HCT116 (cell line): ENCODE measurements at regions not wholly inside any gene's neighbourhood (a gene's known extent, or its start where the extent isn't known, plus 50 kb on each side); places are given as distances from the start of the nearest gene placed in this dataset.

Experiments used
- ATAC-seq: fragments of 200-7000 bp; cut with Tn5 transposase; 2 replicates; pipeline ENCODE4 v1.9.1; 2020; ENCODE audit warnings: mild to moderate bottlenecking, moderate library complexity
- BruUV-seq: library from RNA; stranded (reverse); fragments of 400-500 nt; replicated peaks from 2 replicates; lab custom pipeline; 2021; lab: Mats Ljungman, UMichigan
- CTCF ChIA-PET: fragments of 300-600 bp; sonication (Branson Sonifier 250); formaldehyde crosslinking; loops from one replicate; lab custom pipeline; 2021; ENCODE audit warnings: antibody characterized with exemption; lab: Charles Lee
- POLR2A ChIA-PET: fragments of 300-600, 350-600 bp; sonication (Branson Sonifier 250); formaldehyde crosslinking; loops from one replicate; lab custom pipeline; 2021; ENCODE audit warnings: antibody characterized with exemption; lab: Charles Lee
- RAD21 ChIA-PET, 2 experiments: fragments of 300-600 bp; sonication (Branson Sonifier 250); formaldehyde crosslinking; loops; one replicate each; lab custom pipeline; 2023; ENCODE audit warnings: low total read pairs in 2 of 2; ENCODE audit not compliant: uncharacterized antibody in 2 of 2, unreplicated experiment in 2 of 2, low non-redundant PET in 1 of 2; lab: Charles Lee
- DNase-seq: peaks from one replicate; pipeline ENCODE4 v3.0.0-alpha.2; 2010; ENCODE audit warnings: low read depth, low spot score
- H2AFZ ChIP-seq: fragments of 200-600 bp; shearing (Covaris generic), sonication (generic); 2 replicates; pipeline ENCODE4 v1.6.1; 2017; ENCODE audit warnings: low read depth, mixed run types, mixed read lengths, antibody characterized with exemption, low read length; ENCODE audit not compliant: poor library complexity, severe bottlenecking
- H3K27ac ChIP-seq: 2 replicates; pipeline ENCODE4 v1.5.1; 2012; ENCODE audit warnings: low read depth, low read length
- H3K27me3 ChIP-seq: fragments of 200-600 bp; sonication (generic); 2 replicates; pipeline ENCODE4 v1.6.1; 2016; ENCODE audit warnings: mixed run types, low read length, mixed read lengths; ENCODE audit not compliant: insufficient read depth
- H3K36me3 ChIP-seq, 2 experiments: fragments of 200-500 bp in 1 of 2; fragments of 200-600 bp in 1 of 2; sonication (Bioruptor generic) in 1 of 2; sonication (generic) in 1 of 2; 2 replicates each; pipeline versions ENCODE4 v1.5.1 to v1.6.1; 2014 to 2016; ENCODE audit warnings: low read length in 2 of 2, inconsistent platforms in 1 of 2, mixed read lengths in 1 of 2, mixed run types in 1 of 2; ENCODE audit not compliant: insufficient read depth in 2 of 2, control insufficient read depth in 1 of 2
- H3K4me1 ChIP-seq, 2 experiments: fragments of 200-600 bp in 1 of 2; sonication (generic) in 1 of 2; 2 replicates each; pipeline versions ENCODE4 v1.5.1 to v1.6.1; 2012 to 2017; ENCODE audit warnings: low read length in 2 of 2, inconsistent platforms in 1 of 2, mild to moderate bottlenecking in 1 of 2, mixed read lengths in 1 of 2, mixed run types in 1 of 2, moderate library complexity in 1 of 2; ENCODE audit not compliant: insufficient read depth in 2 of 2, control insufficient read depth in 1 of 2
- H3K4me2 ChIP-seq: fragments of 200-600 bp; sonication (generic); 2 replicates; pipeline ENCODE4 v1.6.1; 2017; ENCODE audit warnings: mixed run types, low read length, mixed read lengths
- H3K4me3 ChIP-seq, 2 experiments: fragments of 200-600 bp in 1 of 2; sonication (generic) in 1 of 2; replicated peaks in 1 of 2; 2 replicates each; pipeline ENCODE4 v1.5.1; 2011 to 2016; ENCODE audit warnings: low read length in 2 of 2, control low read depth in 1 of 2, low read depth in 1 of 2, mild to moderate bottlenecking in 1 of 2, mixed read lengths in 1 of 2, mixed run types in 1 of 2
- H3K79me2 ChIP-seq: fragments of 200-600 bp; sonication (generic); 2 replicates; pipeline ENCODE4 v1.6.1; 2017; ENCODE audit warnings: mild to moderate bottlenecking, mixed run types, low read length, moderate library complexity, mixed read lengths; ENCODE audit not compliant: insufficient read depth
- H3K9ac ChIP-seq: fragments of 200-600 bp; sonication (generic); 2 replicates; pipeline ENCODE4 v1.6.1; 2016; ENCODE audit warnings: low read length, mixed read lengths
- H3K9me2 ChIP-seq: fragments of 200-600 bp; sonication (generic), shearing (Covaris generic); 2 replicates; pipeline ENCODE4 v1.6.1; 2017; ENCODE audit warnings: mixed run types, mild to moderate bottlenecking, moderate library complexity; ENCODE audit not compliant: insufficient read depth
- H3K9me3 ChIP-seq, 2 experiments: fragments of 200-500 bp in 1 of 2; fragments of 200-600 bp in 1 of 2; sonication (Bioruptor generic) in 1 of 2; sonication (generic) in 1 of 2; 2 replicates each; pipeline ENCODE4 v1.6.1; 2014 to 2017; ENCODE audit warnings: low read length in 2 of 2, mixed read lengths in 2 of 2, inconsistent platforms in 1 of 2, low read depth in 1 of 2, mild to moderate bottlenecking in 1 of 2, mixed run types in 1 of 2, moderate library complexity in 1 of 2; ENCODE audit not compliant: control insufficient read depth in 1 of 2, insufficient read depth in 1 of 2
- H4K20me1 ChIP-seq: fragments of 200-600 bp; sonication (generic), shearing (Covaris generic); 2 replicates; pipeline ENCODE4 v1.6.1; 2017; ENCODE audit warnings: mixed run types, mild to moderate bottlenecking, moderate library complexity; ENCODE audit not compliant: insufficient read depth
- ATF3 ChIP-seq: IDR thresholded peaks from 2 replicates; pipeline ENCODE4 v1.6.1; 2012
- CBX3 ChIP-seq: IDR thresholded peaks from 2 replicates; pipeline ENCODE4 v1.6.1; 2012; ENCODE audit warnings: low read depth
- CEBPB ChIP-seq: IDR thresholded peaks from 2 replicates; pipeline ENCODE4 v1.6.1; 2012; ENCODE audit warnings: low read depth
- EGR1 ChIP-seq: IDR thresholded peaks from 2 replicates; pipeline ENCODE4 v1.6.1; 2012; ENCODE audit warnings: low read depth
- ELF1 ChIP-seq: IDR thresholded peaks from 2 replicates; pipeline ENCODE4 v1.6.1; 2012; ENCODE audit warnings: low read depth, borderline replicate concordance
- EZH2 ChIP-seq: fragments of 200-600 bp; sonication (generic); IDR thresholded peaks from 2 replicates; pipeline ENCODE4 v1.6.1; 2017; ENCODE audit warnings: antibody characterized with exemption, mixed run types
- FOSL1 ChIP-seq: IDR thresholded peaks from 2 replicates; pipeline ENCODE4 v1.6.1; 2012; ENCODE audit warnings: low read depth
- JUND ChIP-seq: IDR thresholded peaks from 2 replicates; pipeline ENCODE4 v1.6.1; 2012
- MAX ChIP-seq: IDR thresholded peaks from 2 replicates; pipeline ENCODE4 v1.6.1; 2012
- RAD21 ChIP-seq: IDR thresholded peaks from 2 replicates; pipeline ENCODE4 v1.6.1; 2012; ENCODE audit warnings: low read depth, mild to moderate bottlenecking
- REST ChIP-seq: IDR thresholded peaks from 2 replicates; pipeline ENCODE4 v1.6.1; 2012; ENCODE audit warnings: low read depth
- SIN3A ChIP-seq: IDR thresholded peaks from 2 replicates; pipeline ENCODE4 v1.6.1; 2012; ENCODE audit warnings: low read depth
- TCF7L2 ChIP-seq: IDR thresholded peaks from 2 replicates; pipeline ENCODE4 v1.7.0; 2011; ENCODE audit warnings: borderline replicate concordance, inconsistent platforms; ENCODE audit not compliant: insufficient read depth, insufficient read length; ENCODE audit errors: extremely low read depth
- YY1 ChIP-seq: IDR thresholded peaks from 2 replicates; pipeline ENCODE4 v1.6.1; 2011; ENCODE audit warnings: low read length, low read depth, moderate library complexity, mild to moderate bottlenecking; ENCODE audit not compliant: insufficient replicate concordance; ENCODE audit errors: extremely low read depth
- ZBTB33 ChIP-seq: IDR thresholded peaks from 2 replicates; pipeline ENCODE4 v1.6.1; 2011; ENCODE audit warnings: mild to moderate bottlenecking, low read length, moderate library complexity; ENCODE audit not compliant: insufficient replicate concordance; ENCODE audit errors: extremely low read depth
- ZNF274 ChIP-seq: fragments of 200-500 bp; sonication (Bioruptor generic); IDR thresholded peaks from 2 replicates; pipeline ENCODE4 v1.6.1; 2014; ENCODE audit warnings: mild to moderate bottlenecking, low read depth, low read length, inconsistent platforms
- intact Hi-C: fragments of 100-400 bp; cut with micrococcal nuclease; formaldehyde crosslinking; loops from 2 replicates; pipeline ENCODE4 v1.10.0; 2022

GRCh38 chr11:123330948-123331347 is 99.1 kb upstream of the GRAMD1B start:
- no peak overlapping the region for H3K9ac ChIP-seq
- H3K27ac ChIP-seq = no peak overlapping the region
- no peaks in the 10 kb centered on the region for H3K36me3 ChIP-seq
- ChIA-PET CTCF (no interaction called here), RAD21 (no interaction called here), POLR2A (no interaction called here)
- H4K20me1 ChIP-seq = no peaks in the 10 kb centered on the region
- no peaks in the 10 kb centered on the region for H3K79me2 ChIP-seq
- H3K4me3 ChIP-seq = no peak overlapping the region
- TF ChIP-seq ELF1 = no peak
- no peak for TF ChIP-seq JUND
- TF ChIP-seq CBX3 = no peak
- no peak for TF ChIP-seq EZH2
- TF ChIP-seq MAX = no peak
- no peak for TF ChIP-seq EGR1
- no peak for TF ChIP-seq CEBPB
- TF ChIP-seq REST = no peak
- no peak overlapping the region for H3K4me2 ChIP-seq
- DNase-seq = no peak
- H3K4me1 ChIP-seq = no peaks in the 10 kb centered on the region
- no TSS peak for BruUV-seq
- intact Hi-C loops = no loop called here
- no peak overlapping the region for H2AFZ ChIP-seq
- no peak for ATAC-seq
- no peaks in the 10 kb centered on the region for H3K9me3 ChIP-seq
- no peaks in the 10 kb centered on the region for H3K9me2 ChIP-seq
- no peaks in the 10 kb centered on the region for H3K27me3 ChIP-seq

GRCh38 chr11:123330471-123330870 is 99.6 kb upstream of the GRAMD1B start:
- ATAC-seq (no peak), DNase-seq (no peak)
- TF ChIP-seq ELF1 (no peak), RAD21 (no peak), YY1 (no peak), TCF7L2 (no peak), MAX (no peak), ZBTB33 (no peak), ATF3 (no peak), EZH2 (no peak), FOSL1 (no peak), ZNF274 (no peak), SIN3A (no peak)

More at GRCh38 chr11:123330471-123330870, 99.6 kb upstream of the GRAMD1B start:
- POLR2A ChIA-PET = interaction anchor here (0.5 kb wide), 1 partner anchor 99 kb away, joined by 3 read pairs; no protein-coding TSS in a partner anchor
- H2AFZ ChIP-seq = no peak overlapping the region
- no peak overlapping the region for H3K4me2 ChIP-seq
- H4K20me1 ChIP-seq = no peaks in the 10 kb centered on the region
- RAD21 ChIA-PET = no interaction called here
- no peaks in the 10 kb centered on the region for H3K36me3 ChIP-seq
- no peak overlapping the region for H3K4me3 ChIP-seq
- H3K79me2 ChIP-seq = no peaks in the 10 kb centered on the region
- H3K9me3 ChIP-seq = no peaks in the 10 kb centered on the region
- no TSS peak for BruUV-seq
- H3K4me1 ChIP-seq = no peaks in the 10 kb centered on the region
- intact Hi-C loops = no loop called here
- CTCF ChIA-PET = no interaction called here
- H3K27ac ChIP-seq = no peak overlapping the region
- no peaks in the 10 kb centered on the region for H3K9me2 ChIP-seq
- no peaks in the 10 kb centered on the region for H3K27me3 ChIP-seq
- H3K9ac ChIP-seq = no peak overlapping the region
